Breast epithelium (tissue), 4 donors: ENCODE measurements at regions not wholly inside any gene's neighbourhood (a gene's known extent, or its start where the extent isn't known, plus 50 kb on each side); places are given as distances from the start of the nearest gene placed in this dataset.

ENCODE experiments used
- DNase-seq, 2 donors: peaks; one replicate each; pipeline ENCODE4 v3.0.0-alpha.2; 2019; ENCODE audit warnings: low spot score in 2 of 2
- H3K27ac ChIP-seq, 2 donors: fragments of 200-600 bp; sonication (generic) in 1 of 2; one replicate each; pipeline ENCODE4 v1.5.1; 2016 to 2019; ENCODE audit warnings: mild to moderate bottlenecking in 1 of 2
- H3K27me3 ChIP-seq, 2 donors: fragments of 200-600 bp; sonication (generic) in 1 of 2; one replicate each; pipeline versions ENCODE4 v1.5.1 to v1.6.0; 2017 to 2019; ENCODE audit warnings: control low read depth in 1 of 2, mild to moderate bottlenecking in 1 of 2
- H3K36me3 ChIP-seq: fragments of 200-600 bp; one replicate; pipeline ENCODE4 v1.5.1; 2019
- H3K4me1 ChIP-seq, 2 donors: fragments of 200-600 bp; sonication (generic); one replicate each; pipeline ENCODE4 v1.5.1; 2016 to 2019; ENCODE audit warnings: control low read depth in 1 of 2
- H3K4me3 ChIP-seq, 3 donors: fragments of 200-600 bp; sonication (generic); 1 replicate in 2 of 3; 2 replicates in 1 of 3; pipeline ENCODE4 v1.5.1; 2016 to 2019; ENCODE audit warnings: mild to moderate bottlenecking in 3 of 3, moderate library complexity in 2 of 3
- H3K9me3 ChIP-seq, 2 donors: fragments of 200-600 bp; sonication (generic) in 1 of 2; one replicate each; pipeline ENCODE4 v1.5.1; 2016 to 2019; ENCODE audit warnings: control low read depth in 1 of 2
- CTCF ChIP-seq, 3 donors: fragments of 450-650 bp; IDR thresholded peaks; one replicate each; pipeline ENCODE4 v1.5.1; 2016 to 2017; ENCODE audit warnings: antibody characterized with exemption in 3 of 3, mild to moderate bottlenecking in 3 of 3, moderate library complexity in 3 of 3
- POLR2A ChIP-seq: fragments of 450-650 bp; IDR thresholded peaks from one replicate; pipeline ENCODE4 v1.6.1; 2016; ENCODE audit warnings: antibody characterized with exemption, mild to moderate bottlenecking, moderate library complexity
- POLR2AphosphoS5 ChIP-seq, 3 donors: sonication (generic); formaldehyde crosslinking; IDR thresholded peaks; one replicate each; pipeline ENCODE4 v1.6.1; 2017; ENCODE audit warnings: antibody characterized with exemption in 3 of 3
- intact Hi-C: fragments of 100-400 bp; cut with DNase I; formaldehyde crosslinking; loops from one replicate; pipeline ENCODE4 v1.15.1; 2023; ENCODE audit warnings: low total_unique reads

- TF ChIP-seq POLR2AphosphoS5 (IDR thresholded peaks at IDR 0.05) = no peak
- TF ChIP-seq POLR2A = no peak
- no peak for TF ChIP-seq CTCF (IDR thresholded peaks at IDR 0.05)
- H3K4me1 ChIP-seq = no peaks in the 10 kb centered on the region
- DNase-seq = no peak
- H3K36me3 ChIP-seq = peaks cover 3% of the 10 kb centered on the region
- H3K9me3 ChIP-seq = peaks cover 0 to 9% of the 10 kb centered on the region in 2 donors
- H3K27me3 ChIP-seq = no peaks in the 10 kb centered on the region
- no peak overlapping the region for H3K27ac ChIP-seq
- intact Hi-C loops = no loop called here
- H3K4me3 ChIP-seq = no peak overlapping the region
Measured at GRCh38 chr13:64339373-64340063, 2890.6 kb downstream of the PCDH9 start.

GRCh38 chr13:64338671-64339070 is 2891.5 kb downstream of the PCDH9 start:
- TF ChIP-seq POLR2A (no peak), CTCF (IDR thresholded peaks at IDR 0.05) (no peak), POLR2AphosphoS5 (IDR thresholded peaks at IDR 0.05) (no peak)
- intact Hi-C loops = no loop called here
- no peaks in the 10 kb centered on the region for H3K4me1 ChIP-seq
- DNase-seq = no peak
- peaks cover 0 to 16% of the 10 kb centered on the region in 2 donors for H3K9me3 ChIP-seq
- no peaks in the 10 kb centered on the region for H3K27me3 ChIP-seq
- no peak overlapping the region for H3K4me3 ChIP-seq
- no peak overlapping the region for H3K27ac ChIP-seq
- no peaks in the 10 kb centered on the region for H3K36me3 ChIP-seq

- Histone ChIP-seq H3K36me3 (no peaks in the 10 kb centered on the region), H3K4me3 (no peak overlapping the region), H3K27me3 (no peaks in the 10 kb centered on the region), H3K27ac (no peak overlapping the region), H3K9me3 (peaks cover 0 to 12% of the 10 kb centered on the region in 2 donors), H3K4me1 (no peaks in the 10 kb centered on the region)
- TF ChIP-seq CTCF (IDR thresholded peaks at IDR 0.05) = no peak
- TF ChIP-seq POLR2AphosphoS5 (IDR thresholded peaks at IDR 0.05) = no peak
- TF ChIP-seq POLR2A = no peak
- DNase-seq = no peak
- intact Hi-C loops = no loop called here
Measured at GRCh38 chr13:64333888-64334287, 2896.2 kb downstream of the PCDH9 start.

- DNase-seq = no peak
- no peaks in the 10 kb centered on the region for H3K27me3 ChIP-seq
- TF ChIP-seq CTCF (IDR thresholded peaks at IDR 0.05) = no peak
- no peak for TF ChIP-seq POLR2AphosphoS5 (IDR thresholded peaks at IDR 0.05)
- TF ChIP-seq POLR2A = no peak
- H3K9me3 ChIP-seq = peaks cover 0 to 12% of the 10 kb centered on the region in 2 donors
- H3K4me3 ChIP-seq = no peak overlapping the region
- intact Hi-C loops = no loop called here
- H3K4me1 ChIP-seq = no peaks in the 10 kb centered on the region
- no peak overlapping the region for H3K27ac ChIP-seq
- H3K36me3 ChIP-seq = no peaks in the 10 kb centered on the region
Measured at GRCh38 chr13:64332048-64332447, 2898.1 kb downstream of the PCDH9 start.

- no peak for TF ChIP-seq CTCF (IDR thresholded peaks at IDR 0.05)
- no peak for TF ChIP-seq POLR2A
- TF ChIP-seq POLR2AphosphoS5 (IDR thresholded peaks at IDR 0.05) = no peak
- intact Hi-C loops = no loop called here
Measured at GRCh38 chr13:64327505-64328194, 2902.5 kb downstream of the PCDH9 start.

More at GRCh38 chr13:64327505-64328194, 2902.5 kb downstream of the PCDH9 start:
- H3K27ac ChIP-seq = no peak overlapping the region
- no peak for DNase-seq
- no peaks in the 10 kb centered on the region for H3K9me3 ChIP-seq
- no peaks in the 10 kb centered on the region for H3K36me3 ChIP-seq
- H3K4me1 ChIP-seq = no peaks in the 10 kb centered on the region
- H3K4me3 ChIP-seq = no peak overlapping the region
- H3K27me3 ChIP-seq = no peaks in the 10 kb centered on the region
